ENCODE measurements at regions not wholly inside any gene's neighbourhood (a gene's known extent, or its start where the extent isn't known, plus 50 kb on each side); places are given as distances from the start of the nearest gene placed in this dataset.
A peak's percentile ranks its signal among the peaks of the same experiment; 100 is the strongest.

GRCh38 chr15:25066708-25067107, 111.9 kb downstream of the SNRPN start:
- DNase-seq (ENCODE audit: low spot score): no peak

GRCh38 chr15:25067725-25068309, 113.0 kb downstream of the SNRPN start:
- DNase-seq (ENCODE audit: low spot score): no peak

- no peak for DNase-seq (ENCODE audit: low spot score)
Measured at GRCh38 chr15:25068696-25069095, 113.9 kb downstream of the SNRPN start.

- no peak for DNase-seq (ENCODE audit: low spot score)
Measured at GRCh38 chr15:25070353-25070963, 115.7 kb downstream of the SNRPN start.

- no peak for DNase-seq (ENCODE audit: low spot score)
Measured at GRCh38 chr15:25072857-25073476, 118.2 kb downstream of the SNRPN start.

GRCh38 chr15:25087137-25087536, 132.3 kb downstream of the SNRPN start:
- DNase-seq (ENCODE audit: low spot score): peak; percentile 62

- peak; percentile 43 for DNase-seq (ENCODE audit: low spot score)
Measured at GRCh38 chr15:25088261-25088790, 133.5 kb downstream of the SNRPN start.

GRCh38 chr15:25089577-25089976, 134.8 kb downstream of the SNRPN start:
- peak; percentile 33 for DNase-seq (ENCODE audit: low spot score)

GRCh38 chr15:25090073-25090733, 135.4 kb downstream of the SNRPN start:
- DNase-seq (ENCODE audit: low spot score): peak; percentile 53

GRCh38 chr15:25091421-25092158, 136.8 kb downstream of the SNRPN start:
- DNase-seq (ENCODE audit: low spot score): peak; percentile 64

GRCh38 chr15:25092661-25093060, 137.9 kb downstream of the SNRPN start:
- DNase-seq (ENCODE audit: low spot score): no peak

- DNase-seq (ENCODE audit: low spot score): no peak
Measured at GRCh38 chr15:25093455-25094029, 138.8 kb downstream of the SNRPN start.

- peak; percentile 55 for DNase-seq (ENCODE audit: low spot score)
Measured at GRCh38 chr15:25094066-25094465, 139.3 kb downstream of the SNRPN start.

- DNase-seq (ENCODE audit: low spot score): peak; percentile 75
Measured at GRCh38 chr15:25094519-25094918, 139.7 kb downstream of the SNRPN start.

- DNase-seq (ENCODE audit: low spot score): no peak
Measured at GRCh38 chr15:25095179-25095578, 140.4 kb downstream of the SNRPN start.

GRCh38 chr15:25099966-25100365, 145.2 kb downstream of the SNRPN start:
- peak; percentile 68 for DNase-seq (ENCODE audit: low spot score)

GRCh38 chr15:25106209-25106608, 151.4 kb downstream of the SNRPN start:
- DNase-seq (ENCODE audit: low spot score): no peak

- DNase-seq (ENCODE audit: low spot score): no peak
Measured at GRCh38 chr15:25133804-25134203, 179.0 kb downstream of the SNRPN start.

- DNase-seq (ENCODE audit: low spot score): no peak
Measured at GRCh38 chr15:25134546-25134945, 179.8 kb downstream of the SNRPN start.

- no peak for DNase-seq (ENCODE audit: low spot score)
Measured at GRCh38 chr15:25136119-25136518, 181.3 kb downstream of the SNRPN start.

GRCh38 chr15:25137013-25137412, 182.2 kb downstream of the SNRPN start:
- DNase-seq (ENCODE audit: low spot score): no peak

Measured in mesenteric fat pad (tissue), 1 donor.